H1 (cell line): ENCODE measurements at regions not wholly inside any gene's neighbourhood (a gene's known extent, or its start where the extent isn't known, plus 50 kb on each side); places are given as distances from the start of the nearest gene placed in this dataset.

ENCODE experiments used
- CTCF ChIA-PET: fragments of 300-600 bp; sonication (Branson Sonifier 250); formaldehyde crosslinking; loops from one replicate; lab custom pipeline; 2021; ENCODE audit not compliant: partially characterized antibody; lab: Charles Lee
- POLR2A ChIA-PET: fragments of 300-600 bp; sonication (Branson Sonifier 250); formaldehyde crosslinking; loops from one replicate; lab custom pipeline; 2021; ENCODE audit warnings: inconsistent platforms; ENCODE audit not compliant: partially characterized antibody; lab: Charles Lee
- DNase-seq, 2 experiments: peaks; one replicate each; pipeline versions ENCODE4 v3.0.0 to v3.0.0-alpha.2; 2010 to 2022; ENCODE audit warnings: low spot score in 2 of 2, low read depth in 1 of 2, mixed read lengths in 1 of 2
- FAIRE-seq: peaks from 2 replicates; lab custom pipeline; 2011; peaks lifted over from hg19 to GRCh38; lab: Jason Lieb, UNC
- H2AFZ ChIP-seq: 2 replicates; pipeline ENCODE4 v1.8.1; 2012; ENCODE audit warnings: low read length, inconsistent platforms
- H2AK5ac ChIP-seq: 2 replicates; pipeline ENCODE4 v1.6.1; 2013; ENCODE audit warnings: low read depth, low read length
- H2BK120ac ChIP-seq: replicated peaks from 2 replicates; pipeline ENCODE3; 2013; ENCODE audit warnings: low read depth, low read length, inconsistent platforms
- H2BK12ac ChIP-seq: 2 replicates; pipeline ENCODE4 v1.6.1; 2013; ENCODE audit warnings: low read depth, low read length
- H2BK15ac ChIP-seq: 2 replicates; pipeline ENCODE4 v1.6.1; 2013; ENCODE audit warnings: low read length
- H2BK20ac ChIP-seq: 2 replicates; pipeline ENCODE4 v1.6.1; 2013; ENCODE audit warnings: low read length
- H2BK5ac ChIP-seq: 2 replicates; pipeline ENCODE4 v1.6.1; 2013; ENCODE audit warnings: low read depth, low read length
- H3K14ac ChIP-seq: 2 replicates; pipeline ENCODE4 v1.6.1; 2013; ENCODE audit warnings: inconsistent platforms; ENCODE audit not compliant: insufficient read length
- H3K18ac ChIP-seq: 2 replicates; pipeline ENCODE4 v1.6.1; 2013; ENCODE audit warnings: low read length; ENCODE audit errors: extremely low read depth
- H3K23ac ChIP-seq: 2 replicates; pipeline ENCODE4 v1.6.1; 2013; ENCODE audit warnings: inconsistent platforms; ENCODE audit not compliant: insufficient read length
- H3K23me2 ChIP-seq: 2 replicates; pipeline ENCODE4 v1.6.1; 2013; ENCODE audit warnings: low read depth, low read length
- H3K27ac ChIP-seq: 2 replicates; pipeline ENCODE4 v1.6.1; 2011; ENCODE audit warnings: low read depth, low read length, inconsistent platforms
- H3K27me3 ChIP-seq, 4 experiments: replicated peaks in 1 of 4; 1 replicate in 1 of 4; 2 replicates in 3 of 4; pipeline versions ENCODE4 v1.6.1 to v1.8.1; 2011 to 2013; ENCODE audit warnings: low read length in 3 of 4, mild to moderate bottlenecking in 3 of 4, inconsistent platforms in 2 of 4, mixed read lengths in 2 of 4, moderate library complexity in 1 of 4; ENCODE audit not compliant: control insufficient read depth in 3 of 4, insufficient read depth in 3 of 4; ENCODE audit errors: extremely low read depth in 1 of 4
- H3K36me3 ChIP-seq, 4 experiments: 2 replicates each; pipeline versions ENCODE4 v1.6.1 to v1.8.1; 2011 to 2013; ENCODE audit warnings: mild to moderate bottlenecking in 4 of 4, low read length in 3 of 4, moderate library complexity in 2 of 4, control low read depth in 1 of 4, inconsistent platforms in 1 of 4; ENCODE audit not compliant: insufficient read depth in 4 of 4, control insufficient read depth in 2 of 4
- H3K4ac ChIP-seq: replicated peaks from 2 replicates; pipeline ENCODE3; 2013; ENCODE audit warnings: low read length, low read depth, mixed read lengths, inconsistent platforms; ENCODE audit not compliant: insufficient read length
- H3K4me1 ChIP-seq, 4 experiments: replicated peaks in 1 of 4; 1 replicate in 1 of 4; 2 replicates in 3 of 4; pipeline versions ENCODE4 v1.6.1 to v1.8.1; 2011 to 2013; ENCODE audit warnings: low read length in 3 of 4, inconsistent platforms in 2 of 4, mixed read lengths in 1 of 4; ENCODE audit not compliant: insufficient read depth in 4 of 4, control insufficient read depth in 3 of 4
- H3K4me2 ChIP-seq, 2 experiments: 2 replicates each; pipeline versions ENCODE4 v1.6.1 to v1.8.1; 2011 to 2013; ENCODE audit warnings: low read depth in 2 of 2, low read length in 2 of 2, control low read depth in 1 of 2, inconsistent platforms in 1 of 2, mild to moderate bottlenecking in 1 of 2; ENCODE audit not compliant: insufficient read depth in 1 of 2
- H3K4me3 ChIP-seq, 4 experiments: fragments of 200-600, 300-600 bp in 1 of 4; sonication (generic), shearing (Covaris generic), sonication (Bioruptor Twin) in 1 of 4; 2 replicates each; pipeline versions ENCODE4 v1.5.1 to v1.8.1; 2011 to 2016; ENCODE audit warnings: low read length in 4 of 4, low read depth in 3 of 4, control low read depth in 2 of 4, inconsistent platforms in 2 of 4, mild to moderate bottlenecking in 2 of 4, mixed read lengths in 1 of 4, moderate library complexity in 1 of 4; ENCODE audit not compliant: insufficient read depth in 2 of 4; ENCODE audit errors: extremely low read depth in 1 of 4
- H3K56ac ChIP-seq: replicated peaks from 2 replicates; pipeline ENCODE3; 2013; ENCODE audit warnings: low read depth, mild to moderate bottlenecking, mixed read lengths, low read length, inconsistent platforms; ENCODE audit not compliant: insufficient read length
- H3K79me1 ChIP-seq: 2 replicates; pipeline ENCODE4 v1.6.1; 2013; ENCODE audit warnings: low read depth, low read length, control low read depth
- H3K79me2 ChIP-seq, 2 experiments: 2 replicates each; pipeline versions ENCODE4 v1.6.1 to v1.8.1; 2012 to 2013; ENCODE audit warnings: low read length in 2 of 2, mild to moderate bottlenecking in 2 of 2, inconsistent platforms in 1 of 2; ENCODE audit not compliant: insufficient read depth in 2 of 2, control insufficient read depth in 1 of 2
- H3K9ac ChIP-seq, 4 experiments: replicated peaks in 1 of 4; 1 replicate in 1 of 4; 2 replicates in 3 of 4; pipeline versions ENCODE4 v1.6.1 to v1.8.1; 2011 to 2013; ENCODE audit warnings: low read depth in 3 of 4, low read length in 3 of 4, control low read depth in 2 of 4, mild to moderate bottlenecking in 2 of 4, moderate library complexity in 2 of 4, inconsistent platforms in 1 of 4; ENCODE audit errors: extremely low read depth in 1 of 4
- H3K9me3 ChIP-seq, 2 experiments: 2 replicates each; pipeline versions ENCODE4 v1.6.1 to v1.8.1; 2012 to 2013; ENCODE audit warnings: mild to moderate bottlenecking in 2 of 2, moderate library complexity in 2 of 2, control low read depth in 1 of 2, inconsistent platforms in 1 of 2, low read depth in 1 of 2, low read length in 1 of 2, mixed read lengths in 1 of 2; ENCODE audit not compliant: insufficient read depth in 2 of 2
- H4K20me1 ChIP-seq, 2 experiments: replicated peaks in 1 of 2; 2 replicates each; pipeline versions ENCODE3 to v1.8.1; 2011 to 2013; ENCODE audit warnings: inconsistent platforms in 2 of 2, low read length in 2 of 2, mild to moderate bottlenecking in 1 of 2; ENCODE audit not compliant: insufficient read depth in 2 of 2, control insufficient read depth in 1 of 2
- H4K5ac ChIP-seq: 2 replicates; pipeline ENCODE4 v1.6.1; 2013; ENCODE audit warnings: low read length, low read depth, mixed read lengths, inconsistent platforms; ENCODE audit not compliant: insufficient read length
- H4K8ac ChIP-seq: 2 replicates; pipeline ENCODE4 v1.8.0; 2013; ENCODE audit warnings: mild to moderate bottlenecking, moderate library complexity, low read length, inconsistent platforms; ENCODE audit not compliant: insufficient read depth; ENCODE audit errors: extremely low read depth
- H4K91ac ChIP-seq: replicated peaks from 2 replicates; pipeline ENCODE3; 2013; ENCODE audit warnings: low read length, mixed read lengths, inconsistent platforms; ENCODE audit not compliant: insufficient read length
- GTF2F1 ChIP-seq: IDR thresholded peaks from 2 replicates; pipeline ENCODE4 v1.6.1; 2012; ENCODE audit warnings: low read depth, low read length, improper control_type of control experiment, borderline replicate concordance
- JUND ChIP-seq: IDR thresholded peaks from 2 replicates; pipeline ENCODE4 v1.6.1; 2011; ENCODE audit warnings: mild to moderate bottlenecking, improper control_type of control experiment, low read length
- KDM5A ChIP-seq: fragments of 200-600 bp; IDR thresholded peaks from 2 replicates; pipeline ENCODE4 v1.7.1; 2012; ENCODE audit warnings: mild to moderate bottlenecking, low read length, inconsistent platforms, mixed read lengths
- whole genome bisulfite sequencing, 2 experiments: shearing (Covaris generic) in 1 of 2; methylation state at CpG; one replicate each; pipeline versions ENCODE4 v1.1.6 to v1.1.7; 2013 to 2015; ENCODE audit warnings: low lambda C conversion rate in 2 of 2, mixed read lengths in 2 of 2, inconsistent platforms in 1 of 2, low coverage in 1 of 2, missing lambda C conversion rate in 1 of 2; ENCODE audit not compliant: insufficient replicate concordance in 2 of 2, insufficient coverage in 1 of 2, insufficient read length in 1 of 2; ENCODE audit errors: extremely low coverage in 1 of 2, missing lambda C conversion rate in 1 of 2; 5-methylcytosine and 5-hydroxymethylcytosine counted together

GRCh38 chr14:43200519-43200918 is 1306.6 kb downstream of the FSCB start:
- Histone ChIP-seq H3K36me3 (no peaks in the 10 kb centered on the region), H3K14ac (no peak overlapping the region), H2BK5ac (no peak overlapping the region), H4K20me1 (no peaks in the 10 kb centered on the region), H2BK15ac (no peak overlapping the region)
- no peak for DNase-seq
- TF ChIP-seq KDM5A, result no peak
- no peak for TF ChIP-seq JUND
- TF ChIP-seq GTF2F1, result no peak
- TF ChIP-seq, all 59 proteins: peak for 0
- no peaks in the 10 kb centered on the region for H3K4me1 ChIP-seq
- no peak overlapping the region for H3K56ac ChIP-seq
- H3K4me2 ChIP-seq, result no peak overlapping the region
- no peak overlapping the region for H4K5ac ChIP-seq
- 100% methylated on average over 1 of the region's 1 CpG; no CpG with 5 or more reads in 1 of the 2 experiments for WGBS, 2 experiments
- H3K18ac ChIP-seq, result no peak overlapping the region
- H2AK5ac ChIP-seq, result no peak overlapping the region
- H3K23me2 ChIP-seq, result no peaks in the 10 kb centered on the region
- no peak overlapping the region for H4K91ac ChIP-seq
- ChIA-PET POLR2A (no interaction called here), CTCF (no interaction called here)
- no peak overlapping the region for H3K23ac ChIP-seq
- no peak overlapping the region for H2BK20ac ChIP-seq
- no peaks in the 10 kb centered on the region for H3K79me1 ChIP-seq
- H2BK120ac ChIP-seq, result no peak overlapping the region
- no peak overlapping the region for H3K27ac ChIP-seq
- H3K27me3 ChIP-seq, result no peaks in the 10 kb centered on the region
- FAIRE-seq, result no peak
- no peak overlapping the region for H3K4ac ChIP-seq
- H3K9ac ChIP-seq, result no peak overlapping the region
- H3K79me2 ChIP-seq, result no peaks in the 10 kb centered on the region
- no peak overlapping the region for H2BK12ac ChIP-seq
- H2AFZ ChIP-seq, result no peak overlapping the region
- no peaks in the 10 kb centered on the region for H3K9me3 ChIP-seq
- no peak overlapping the region for H4K8ac ChIP-seq
- no peak overlapping the region for H3K4me3 ChIP-seq
